ENCODE measurements at regions not wholly inside any gene's neighbourhood (a gene's known extent, or its start where the extent isn't known, plus 50 kb on each side); places are given as distances from the start of the nearest gene placed in this dataset.

GRCh38 chr1:221837896-221838295 lies 96.0 kb upstream of the DUSP10 start (continued):
- TF ChIP-seq, protein P1, sequence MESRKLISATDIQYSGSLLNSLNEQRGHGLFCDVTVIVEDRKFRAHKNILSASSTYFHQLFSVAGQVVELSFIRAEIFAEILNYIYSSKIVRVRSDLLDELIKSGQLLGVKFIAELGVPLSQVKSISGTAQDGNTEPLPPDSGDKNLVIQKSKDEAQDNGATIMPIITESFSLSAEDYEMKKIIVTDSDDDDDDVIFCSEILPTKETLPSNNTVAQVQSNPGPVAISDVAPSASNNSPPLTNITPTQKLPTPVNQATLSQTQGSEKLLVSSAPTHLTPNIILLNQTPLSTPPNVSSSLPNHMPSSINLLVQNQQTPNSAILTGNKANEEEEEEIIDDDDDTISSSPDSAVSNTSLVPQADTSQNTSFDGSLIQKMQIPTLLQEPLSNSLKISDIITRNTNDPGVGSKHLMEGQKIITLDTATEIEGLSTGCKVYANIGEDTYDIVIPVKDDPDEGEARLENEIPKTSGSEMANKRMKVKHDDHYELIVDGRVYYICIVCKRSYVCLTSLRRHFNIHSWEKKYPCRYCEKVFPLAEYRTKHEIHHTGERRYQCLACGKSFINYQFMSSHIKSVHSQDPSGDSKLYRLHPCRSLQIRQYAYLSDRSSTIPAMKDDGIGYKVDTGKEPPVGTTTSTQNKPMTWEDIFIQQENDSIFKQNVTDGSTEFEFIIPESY (IDR thresholded peaks at IDR 0.05; ENCODE audit: extremely low read depth, insufficient replicate concordance, low read length): no peak
- no peak for TF ChIP-seq SIN3A (IDR thresholded peaks at IDR 0.05; ENCODE audit: low read depth)
- no peak for TF ChIP-seq TCF7L2 (IDR thresholded peaks at IDR 0.05; ENCODE audit: borderline replicate concordance, extremely low read depth, insufficient read depth, insufficient read length)
- TF ChIP-seq POLR2AphosphoS5 (IDR thresholded peaks at IDR 0.05; ENCODE audit: low read depth, low read length): no peak

- no TSS peak for BruUV-seq (replicated peaks)
- TF ChIP-seq EZH2 (IDR thresholded peaks at IDR 0.05) (no peak), ELF1 (IDR thresholded peaks at IDR 0.05; ENCODE audit: borderline replicate concordance, low read depth) (no peak), POLR2A (IDR thresholded peaks at IDR 0.05; ENCODE audit: borderline replicate concordance, extremely low read depth, insufficient read depth, insufficient read length) (no peak), EZH2phosphoT487 (IDR thresholded peaks at IDR 0.05; ENCODE audit: borderline replicate concordance) (no peak), YY1 (IDR thresholded peaks at IDR 0.05; ENCODE audit: extremely low read depth, insufficient replicate concordance, low read depth, low read length) (no peak), SP1 (IDR thresholded peaks at IDR 0.05; ENCODE audit: low read depth) (no peak), CBX3 (IDR thresholded peaks at IDR 0.05; ENCODE audit: low read depth) (no peak), ZFX (IDR thresholded peaks at IDR 0.05) (no peak), ZNF274 (IDR thresholded peaks at IDR 0.05; ENCODE audit: low read depth, low read length) (no peak), SRF (IDR thresholded peaks at IDR 0.05; ENCODE audit: low read depth) (no peak), JUND (IDR thresholded peaks at IDR 0.05) (no peak), FOSL1 (IDR thresholded peaks at IDR 0.05; ENCODE audit: low read depth) (no peak), RAD21 (IDR thresholded peaks at IDR 0.05; ENCODE audit: low read depth) (no peak)
- TF ChIP-seq, protein P2, sequence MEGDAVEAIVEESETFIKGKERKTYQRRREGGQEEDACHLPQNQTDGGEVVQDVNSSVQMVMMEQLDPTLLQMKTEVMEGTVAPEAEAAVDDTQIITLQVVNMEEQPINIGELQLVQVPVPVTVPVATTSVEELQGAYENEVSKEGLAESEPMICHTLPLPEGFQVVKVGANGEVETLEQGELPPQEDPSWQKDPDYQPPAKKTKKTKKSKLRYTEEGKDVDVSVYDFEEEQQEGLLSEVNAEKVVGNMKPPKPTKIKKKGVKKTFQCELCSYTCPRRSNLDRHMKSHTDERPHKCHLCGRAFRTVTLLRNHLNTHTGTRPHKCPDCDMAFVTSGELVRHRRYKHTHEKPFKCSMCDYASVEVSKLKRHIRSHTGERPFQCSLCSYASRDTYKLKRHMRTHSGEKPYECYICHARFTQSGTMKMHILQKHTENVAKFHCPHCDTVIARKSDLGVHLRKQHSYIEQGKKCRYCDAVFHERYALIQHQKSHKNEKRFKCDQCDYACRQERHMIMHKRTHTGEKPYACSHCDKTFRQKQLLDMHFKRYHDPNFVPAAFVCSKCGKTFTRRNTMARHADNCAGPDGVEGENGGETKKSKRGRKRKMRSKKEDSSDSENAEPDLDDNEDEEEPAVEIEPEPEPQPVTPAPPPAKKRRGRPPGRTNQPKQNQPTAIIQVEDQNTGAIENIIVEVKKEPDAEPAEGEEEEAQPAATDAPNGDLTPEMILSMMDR (IDR thresholded peaks at IDR 0.05 in 2 of 3, conservative IDR thresholded peaks at IDR 0.05 in 1 of 3; ENCODE audit: borderline replicate concordance in 1 of 3, insufficient read depth in 1 of 3, low read depth in 2 of 3, low read length in 2 of 3): no peak
- TF ChIP-seq, protein P3, sequence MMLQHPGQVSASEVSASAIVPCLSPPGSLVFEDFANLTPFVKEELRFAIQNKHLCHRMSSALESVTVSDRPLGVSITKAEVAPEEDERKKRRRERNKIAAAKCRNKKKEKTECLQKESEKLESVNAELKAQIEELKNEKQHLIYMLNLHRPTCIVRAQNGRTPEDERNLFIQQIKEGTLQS (IDR thresholded peaks at IDR 0.05): no peak
- TF ChIP-seq, protein P4, sequence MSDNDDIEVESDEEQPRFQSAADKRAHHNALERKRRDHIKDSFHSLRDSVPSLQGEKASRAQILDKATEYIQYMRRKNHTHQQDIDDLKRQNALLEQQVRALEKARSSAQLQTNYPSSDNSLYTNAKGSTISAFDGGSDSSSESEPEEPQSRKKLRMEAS (IDR thresholded peaks at IDR 0.05): no peak
- ATAC-seq (no peak), DNase-seq (ENCODE audit: low read depth, low spot score) (no peak)
- H3K36me3 ChIP-seq (ENCODE audit: control insufficient read depth in 1 of 2, insufficient read depth in 2 of 2, low read length in 2 of 2): no peaks in the 10 kb centered on the region
- no peak overlapping the region for H3K9ac ChIP-seq (ENCODE audit: low read length)
- CTCF ChIA-PET: no interaction called here
- no peak overlapping the region for H2AFZ ChIP-seq (ENCODE audit: low read depth, low read length, poor library complexity, severe bottlenecking)
- intact Hi-C loops (cut with micrococcal nuclease): no loop called here
- peaks cover 2 to 8% of the 10 kb centered on the region in 2 experiments; a peak in 3 of 4 replicates for H3K4me1 ChIP-seq (ENCODE audit: control insufficient read depth in 1 of 2, insufficient read depth in 2 of 2, low read length in 2 of 2)
- POLR2A ChIA-PET: no interaction called here
- no peak overlapping the region for H3K27ac ChIP-seq (ENCODE audit: low read depth, low read length)
- no peaks in the 10 kb centered on the region for H4K20me1 ChIP-seq (ENCODE audit: insufficient read depth)
- RAD21 ChIA-PET (ENCODE audit: low non-redundant PET in 1 of 2, low total read pairs in 2 of 2, uncharacterized antibody in 2 of 2, unreplicated experiment in 2 of 2): no interaction called here
- no peaks in the 10 kb centered on the region for H3K27me3 ChIP-seq (ENCODE audit: insufficient read depth, low read length)
- no peaks in the 10 kb centered on the region for H3K9me3 ChIP-seq (ENCODE audit: control insufficient read depth in 1 of 2, insufficient read depth in 1 of 2, low read depth in 1 of 2, low read length in 2 of 2)
- H3K9me2 ChIP-seq (ENCODE audit: insufficient read depth): no peaks in the 10 kb centered on the region
- no peak overlapping the region for H3K4me3 ChIP-seq (replicated peaks in 1 of 2; ENCODE audit: low read depth in 1 of 2, low read length in 2 of 2)
- H3K4me2 ChIP-seq (ENCODE audit: low read length): no peak overlapping the region
- H3K79me2 ChIP-seq (ENCODE audit: insufficient read depth, low read length): no peaks in the 10 kb centered on the region
Observed at GRCh38 chr1:221834698-221835513, 93.0 kb upstream of the DUSP10 start.

Data from HCT116 (cell line).